Vagina (tissue), 2 donors: ENCODE measurements at regions not wholly inside any gene's neighbourhood (a gene's known extent, or its start where the extent isn't known, plus 50 kb on each side); places are given as distances from the start of the nearest gene placed in this dataset.

ENCODE experiments used
- POLR2A ChIP-seq, 2 donors: fragments of 450-650 bp; IDR thresholded peaks; one replicate each; pipeline ENCODE4 v1.6.1; 2017; ENCODE audit warnings: antibody characterized with exemption in 2 of 2, mild to moderate bottlenecking in 2 of 2, moderate library complexity in 2 of 2
- POLR2AphosphoS5 ChIP-seq, 2 donors: sonication (generic); formaldehyde crosslinking; IDR thresholded peaks; one replicate each; pipeline ENCODE4 v1.9.0; 2017; ENCODE audit warnings: antibody characterized with exemption in 2 of 2, mild to moderate bottlenecking in 2 of 2, low read depth in 1 of 2; ENCODE audit not compliant: insufficient read depth in 1 of 2
- TF ChIP-seq, protein P1 (sequence below), 3 experiments: fragments of 450-650 bp in 2 of 3; fragments of 200-600 bp in 1 of 3; sonication (generic) in 1 of 3; IDR thresholded peaks; one replicate each; pipeline ENCODE4 v1.5.1; 2017 to 2019; ENCODE audit warnings: antibody characterized with exemption in 3 of 3, mild to moderate bottlenecking in 2 of 3, moderate library complexity in 2 of 3

DNA sequence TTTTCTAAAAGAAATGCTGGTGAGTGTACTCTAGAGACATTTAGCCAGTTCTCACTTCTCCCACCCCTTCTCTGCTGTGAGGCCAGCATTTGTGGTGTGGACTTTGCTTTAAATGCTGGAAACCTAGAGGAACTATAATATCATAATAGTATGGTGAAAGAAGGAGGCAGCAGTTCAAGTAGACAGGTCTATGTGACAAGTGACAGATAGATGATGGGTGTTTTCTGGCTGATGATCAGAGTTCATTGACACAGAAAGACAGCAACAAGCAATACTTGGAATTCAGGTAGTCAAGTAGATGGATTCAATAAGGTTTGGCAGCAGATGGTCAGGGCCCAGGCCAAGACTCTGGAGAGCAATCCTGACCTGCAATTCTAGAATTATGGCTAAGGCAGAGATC is 317.5 kb downstream of the PCDH7 start:
- TF ChIP-seq POLR2A (IDR thresholded peaks at IDR 0.05): no peak
- TF ChIP-seq, protein P1, sequence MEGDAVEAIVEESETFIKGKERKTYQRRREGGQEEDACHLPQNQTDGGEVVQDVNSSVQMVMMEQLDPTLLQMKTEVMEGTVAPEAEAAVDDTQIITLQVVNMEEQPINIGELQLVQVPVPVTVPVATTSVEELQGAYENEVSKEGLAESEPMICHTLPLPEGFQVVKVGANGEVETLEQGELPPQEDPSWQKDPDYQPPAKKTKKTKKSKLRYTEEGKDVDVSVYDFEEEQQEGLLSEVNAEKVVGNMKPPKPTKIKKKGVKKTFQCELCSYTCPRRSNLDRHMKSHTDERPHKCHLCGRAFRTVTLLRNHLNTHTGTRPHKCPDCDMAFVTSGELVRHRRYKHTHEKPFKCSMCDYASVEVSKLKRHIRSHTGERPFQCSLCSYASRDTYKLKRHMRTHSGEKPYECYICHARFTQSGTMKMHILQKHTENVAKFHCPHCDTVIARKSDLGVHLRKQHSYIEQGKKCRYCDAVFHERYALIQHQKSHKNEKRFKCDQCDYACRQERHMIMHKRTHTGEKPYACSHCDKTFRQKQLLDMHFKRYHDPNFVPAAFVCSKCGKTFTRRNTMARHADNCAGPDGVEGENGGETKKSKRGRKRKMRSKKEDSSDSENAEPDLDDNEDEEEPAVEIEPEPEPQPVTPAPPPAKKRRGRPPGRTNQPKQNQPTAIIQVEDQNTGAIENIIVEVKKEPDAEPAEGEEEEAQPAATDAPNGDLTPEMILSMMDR (IDR thresholded peaks at IDR 0.05): no peak
- no peak for TF ChIP-seq POLR2AphosphoS5 (IDR thresholded peaks at IDR 0.05; ENCODE audit: insufficient read depth in 1 of 2, low read depth in 1 of 2)
